Fibroblast of the aortic adventitia (primary cell): ENCODE measurements at regions not wholly inside any gene's neighbourhood (a gene's known extent, or its start where the extent isn't known, plus 50 kb on each side); places are given as distances from the start of the nearest gene placed in this dataset.
A peak's percentile ranks its signal among the peaks of the same experiment; 100 is the strongest.

ENCODE experiments used
- DNase-seq: peaks from one replicate; pipeline ENCODE4 v3.0.0-alpha.2; 2010; ENCODE audit warnings: low read depth
- H3K4me3 ChIP-seq: 2 replicates; pipeline ENCODE4 v1.5.1; 2011; ENCODE audit warnings: low read depth, mild to moderate bottlenecking, control low read depth, low read length, moderate library complexity
- TF ChIP-seq, protein P1 (sequence below): IDR thresholded peaks from 2 replicates; pipeline ENCODE4 v1.5.1; 2011; ENCODE audit warnings: mild to moderate bottlenecking, low read length, control low read depth, inconsistent platforms; ENCODE audit not compliant: insufficient read depth

DNA sequence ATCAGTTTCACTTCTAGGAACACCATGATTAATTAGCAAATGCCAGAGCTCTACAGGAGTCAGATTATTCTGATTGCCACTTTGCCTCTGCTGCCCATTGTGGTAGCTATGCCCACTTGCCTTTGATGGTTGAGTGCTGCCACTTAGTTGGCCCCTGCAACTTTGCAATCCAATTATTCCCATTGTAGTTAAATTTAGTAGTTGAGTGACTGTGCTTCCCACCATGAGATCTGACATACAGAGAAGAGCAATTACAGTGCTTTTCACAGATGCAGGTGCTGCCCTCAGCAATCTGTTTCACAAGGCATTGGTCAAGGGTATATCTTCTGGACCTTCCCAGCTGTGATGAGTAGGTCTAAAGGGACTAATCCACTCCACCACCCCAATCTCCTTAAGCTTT lies 468.4 kb upstream of the RGS6 start:
- TF ChIP-seq, protein P1, sequence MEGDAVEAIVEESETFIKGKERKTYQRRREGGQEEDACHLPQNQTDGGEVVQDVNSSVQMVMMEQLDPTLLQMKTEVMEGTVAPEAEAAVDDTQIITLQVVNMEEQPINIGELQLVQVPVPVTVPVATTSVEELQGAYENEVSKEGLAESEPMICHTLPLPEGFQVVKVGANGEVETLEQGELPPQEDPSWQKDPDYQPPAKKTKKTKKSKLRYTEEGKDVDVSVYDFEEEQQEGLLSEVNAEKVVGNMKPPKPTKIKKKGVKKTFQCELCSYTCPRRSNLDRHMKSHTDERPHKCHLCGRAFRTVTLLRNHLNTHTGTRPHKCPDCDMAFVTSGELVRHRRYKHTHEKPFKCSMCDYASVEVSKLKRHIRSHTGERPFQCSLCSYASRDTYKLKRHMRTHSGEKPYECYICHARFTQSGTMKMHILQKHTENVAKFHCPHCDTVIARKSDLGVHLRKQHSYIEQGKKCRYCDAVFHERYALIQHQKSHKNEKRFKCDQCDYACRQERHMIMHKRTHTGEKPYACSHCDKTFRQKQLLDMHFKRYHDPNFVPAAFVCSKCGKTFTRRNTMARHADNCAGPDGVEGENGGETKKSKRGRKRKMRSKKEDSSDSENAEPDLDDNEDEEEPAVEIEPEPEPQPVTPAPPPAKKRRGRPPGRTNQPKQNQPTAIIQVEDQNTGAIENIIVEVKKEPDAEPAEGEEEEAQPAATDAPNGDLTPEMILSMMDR, result no peak

GRCh38 chr14:71464840-71465239 lies 467.4 kb upstream of the RGS6 start:
- TF ChIP-seq, protein P1, result no peak
- no peak for DNase-seq
- H3K4me3 ChIP-seq, result no peak overlapping the region

More for the DNA sequence above, 468.4 kb upstream of the RGS6 start:
- DNase-seq, result no peak
- H3K4me3 ChIP-seq, result no peak overlapping the region

GRCh38 chr14:71465316-71465715 lies 466.9 kb upstream of the RGS6 start:
- H3K4me3 ChIP-seq, result no peak overlapping the region
- TF ChIP-seq, protein P1, result no peak
- peak; percentile 54 for DNase-seq

DNA sequence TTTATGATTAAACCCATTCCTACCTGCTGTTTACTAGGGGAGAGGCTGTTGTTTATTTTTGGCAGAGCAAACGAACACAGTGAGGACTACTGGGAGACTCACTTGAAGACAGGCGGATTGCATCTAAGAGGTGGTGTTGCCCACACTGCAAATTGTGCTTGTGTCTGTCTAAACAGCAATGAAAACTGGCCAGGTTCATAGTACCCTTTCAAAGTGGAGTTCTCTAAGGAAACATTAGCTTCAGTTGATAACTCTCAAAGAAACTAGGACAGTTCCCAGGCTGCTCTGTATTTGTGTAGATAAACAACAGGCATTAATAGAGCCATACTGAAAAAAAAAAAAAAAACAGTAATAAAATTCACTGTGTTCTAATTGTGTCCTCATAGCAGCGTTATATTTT lies 466.0 kb upstream of the RGS6 start:
- no peak for DNase-seq
- H3K4me3 ChIP-seq, result no peak overlapping the region

GRCh38 chr14:71466946-71467345 lies 465.3 kb upstream of the RGS6 start:
- no peak overlapping the region for H3K4me3 ChIP-seq
- TF ChIP-seq, protein P1, result no peak
- DNase-seq, result peak; percentile 41

More for the DNA sequence above, 466.0 kb upstream of the RGS6 start:
- TF ChIP-seq, protein P1, result no peak

DNA sequence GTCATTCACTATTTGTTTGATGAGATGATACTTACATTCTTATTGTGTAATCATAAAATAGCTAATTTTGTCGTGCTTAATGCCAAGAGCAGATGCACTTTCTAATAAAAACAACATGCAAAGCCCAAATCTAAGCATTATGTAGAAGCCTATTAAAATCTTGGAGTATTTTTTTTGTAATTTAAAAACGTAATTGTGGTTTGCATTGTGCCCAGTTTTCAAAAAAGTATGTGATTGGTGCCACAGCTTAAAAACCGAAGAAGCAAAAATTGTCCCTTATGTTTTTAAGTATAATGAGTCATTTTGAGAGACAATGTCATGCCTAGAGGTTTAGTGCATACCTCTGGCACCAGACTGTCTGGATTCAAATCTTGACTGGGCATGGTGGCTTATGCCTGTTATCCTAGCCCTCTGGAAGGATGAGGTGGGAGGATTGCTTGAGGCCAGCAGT lies 464.8 kb upstream of the RGS6 start:
- no peak overlapping the region for H3K4me3 ChIP-seq
- peak; percentile 47 for DNase-seq
- TF ChIP-seq, protein P1, result no peak

DNA sequence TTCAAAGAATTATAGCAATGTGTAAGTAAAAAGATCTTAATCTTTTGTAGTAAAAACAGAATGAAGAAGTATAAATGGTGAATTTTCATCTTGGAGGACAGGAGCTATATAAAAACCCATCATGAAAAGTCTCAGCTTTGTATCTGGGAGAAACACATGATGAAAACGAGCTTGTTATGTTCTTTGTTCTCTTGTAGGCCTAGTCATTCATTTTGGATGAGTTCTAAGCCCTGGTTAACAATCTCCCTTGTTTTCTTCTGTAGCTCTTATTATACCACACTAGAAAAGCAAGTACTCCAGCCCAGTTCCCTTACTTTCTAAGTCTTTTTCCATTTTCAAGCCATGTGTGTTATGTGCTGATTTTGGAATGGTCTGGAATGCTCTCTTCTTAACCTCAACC lies 463.5 kb upstream of the RGS6 start:
- no peak overlapping the region for H3K4me3 ChIP-seq
- DNase-seq, result no peak
- TF ChIP-seq, protein P1, result no peak
